Bronchial epithelial cell (primary cell): ENCODE measurements at regions not wholly inside any gene's neighbourhood (a gene's known extent, or its start where the extent isn't known, plus 50 kb on each side); places are given as distances from the start of the nearest gene placed in this dataset.

Experiments
- DNase-seq: peaks from one replicate; pipeline ENCODE4 v3.0.0-alpha.2; 2010; ENCODE audit warnings: low read depth
- FAIRE-seq: peaks from 2 replicates; lab custom pipeline; 2011; peaks lifted over from hg19 to GRCh38; lab: Jason Lieb, UNC
- H3K27me3 ChIP-seq: 2 replicates; pipeline ENCODE4 v1.5.1; 2011; ENCODE audit warnings: low read length; ENCODE audit not compliant: control insufficient read depth, insufficient read depth
- H3K36me3 ChIP-seq: 2 replicates; pipeline ENCODE4 v1.5.1; 2011; ENCODE audit warnings: low read length; ENCODE audit not compliant: control insufficient read depth, insufficient read depth
- H3K4me3 ChIP-seq: 2 replicates; pipeline ENCODE4 v1.5.1; 2011; ENCODE audit warnings: mild to moderate bottlenecking, low read depth, low read length, control low read depth
- CTCF ChIP-seq: IDR thresholded peaks from 2 replicates; pipeline ENCODE4 v1.5.1; 2011; ENCODE audit warnings: mild to moderate bottlenecking, moderate library complexity, low read length, control low read depth, inconsistent platforms; ENCODE audit not compliant: insufficient read depth, severe bottlenecking

GRCh38 chr15:97171556-97171955 lies 788.9 kb upstream of the ARRDC4 start:
- Histone ChIP-seq H3K27me3 (no peaks in the 10 kb centered on the region), H3K4me3 (no peak overlapping the region), H3K36me3 (no peaks in the 10 kb centered on the region)
- no peak for TF ChIP-seq CTCF
- DNase-seq: no peak
- no peak for FAIRE-seq

DNA sequence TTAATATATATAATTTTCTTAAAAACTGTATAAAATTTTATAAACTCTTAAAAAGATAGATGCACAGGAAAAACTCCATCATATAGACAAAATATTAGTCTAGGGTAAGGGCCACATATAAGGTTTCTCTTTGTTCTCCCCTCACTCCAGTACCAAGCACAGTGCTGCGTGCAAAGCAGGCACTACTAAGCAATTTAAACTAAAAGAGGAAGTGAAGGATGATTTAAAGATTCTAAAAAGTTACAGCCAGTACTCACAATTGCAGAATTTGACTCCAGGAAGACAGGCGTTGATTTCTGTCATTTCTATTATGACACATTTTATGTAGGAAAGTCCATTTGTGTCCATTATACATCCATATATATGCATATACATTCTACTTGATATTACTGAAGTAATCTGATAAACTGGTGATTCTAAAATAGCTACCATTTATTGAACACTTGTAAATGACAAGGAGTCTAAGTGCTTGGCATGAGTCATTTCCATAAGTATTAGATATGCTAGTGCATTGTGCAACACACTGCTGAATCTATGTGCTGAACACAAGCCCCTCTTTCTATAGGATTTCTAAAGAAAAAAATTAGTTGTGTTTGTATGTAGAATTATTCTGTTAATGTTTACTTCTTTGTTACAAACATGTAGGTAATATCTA lies 785.5 kb upstream of the ARRDC4 start:
- Histone ChIP-seq H3K4me3 (no peak overlapping the region), H3K36me3 (no peaks in the 10 kb centered on the region), H3K27me3 (no peaks in the 10 kb centered on the region)
- DNase-seq (no peak), FAIRE-seq (no peak)
- TF ChIP-seq CTCF: no peak

- Histone ChIP-seq H3K27me3 (no peaks in the 10 kb centered on the region), H3K36me3 (no peaks in the 10 kb centered on the region), H3K4me3 (no peak overlapping the region)
- DNase-seq: no peak
- FAIRE-seq: no peak
- TF ChIP-seq CTCF: no peak
Measured at GRCh38 chr15:97177151-97177577, 783.3 kb upstream of the ARRDC4 start.

DNA sequence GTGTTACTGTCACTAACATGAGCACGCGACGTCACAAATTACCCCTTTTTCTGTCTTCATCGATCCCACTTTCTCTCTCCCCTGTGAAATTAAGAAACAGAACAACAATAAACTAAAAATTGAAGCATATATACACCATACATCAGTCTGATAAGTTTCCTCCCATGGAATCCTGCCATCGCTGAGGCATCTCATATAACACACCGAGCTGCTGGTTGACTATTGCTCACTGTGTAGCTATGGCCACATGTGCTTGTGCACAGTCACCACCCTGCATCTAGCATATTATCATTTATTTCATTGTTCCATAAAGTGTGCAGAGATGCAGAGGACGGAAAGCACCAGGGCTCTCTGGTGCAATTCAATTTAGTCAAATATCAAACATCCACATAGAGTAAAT lies 777.9 kb upstream of the ARRDC4 start:
- TF ChIP-seq CTCF: no peak
- Histone ChIP-seq H3K36me3 (no peaks in the 10 kb centered on the region), H3K27me3 (no peaks in the 10 kb centered on the region), H3K4me3 (no peak overlapping the region)
- no peak for FAIRE-seq
- DNase-seq: no peak

- H3K36me3 ChIP-seq: no peaks in the 10 kb centered on the region
- H3K4me3 ChIP-seq: no peak overlapping the region
- DNase-seq (no peak), FAIRE-seq (no peak)
- no peaks in the 10 kb centered on the region for H3K27me3 ChIP-seq
- TF ChIP-seq CTCF: no peak
Measured at GRCh38 chr15:97189162-97189780, 771.2 kb upstream of the ARRDC4 start.
